Kidney (tissue), 13 donors: ENCODE measurements at regions not wholly inside any gene's neighbourhood (a gene's known extent, or its start where the extent isn't known, plus 50 kb on each side); places are given as distances from the start of the nearest gene placed in this dataset.

Experiments used
- DNase-seq, 5 donors: peaks; one replicate each; pipeline ENCODE4 v3.0.0-alpha.2; 2013 to 2020
- FAIRE-seq: peaks from 2 replicates; lab custom pipeline; 2012; peaks lifted over from hg19 to GRCh38; lab: Jason Lieb, UNC
- H3K27ac ChIP-seq, 2 donors: one replicate each; pipeline ENCODE4 v1.7.0; 2013; ENCODE audit warnings: low read depth in 2 of 2, low read length in 2 of 2, inconsistent platforms in 1 of 2
- H3K27me3 ChIP-seq: one replicate; pipeline ENCODE4 v1.7.1; 2013; ENCODE audit warnings: low read length, inconsistent platforms; ENCODE audit not compliant: control insufficient read depth, insufficient read depth
- H3K36me3 ChIP-seq, 3 donors: one replicate each; pipeline versions ENCODE4 v1.7.0 to v1.7.1; 2013; ENCODE audit warnings: low read length in 3 of 3, control low read depth in 1 of 3, inconsistent platforms in 1 of 3; ENCODE audit not compliant: insufficient read depth in 3 of 3, control insufficient read depth in 2 of 3
- H3K4me1 ChIP-seq, 3 donors: one replicate each; pipeline versions ENCODE4 v1.7.0 to v1.7.1; 2013; ENCODE audit warnings: low read length in 3 of 3, inconsistent platforms in 1 of 3, low read depth in 1 of 3; ENCODE audit not compliant: control insufficient read depth in 2 of 3, insufficient read depth in 2 of 3
- H3K4me3 ChIP-seq, 3 donors: one replicate each; pipeline versions ENCODE4 v1.7.0 to v1.8.1; 2013; ENCODE audit warnings: low read length in 3 of 3, control low read depth in 1 of 3, inconsistent platforms in 1 of 3
- H3K9ac ChIP-seq, 3 donors: one replicate each; pipeline versions ENCODE4 v1.7.0 to v1.7.1; 2013; ENCODE audit warnings: low read length in 3 of 3, control low read depth in 1 of 3, inconsistent platforms in 1 of 3
- H3K9me3 ChIP-seq, 3 donors: one replicate each; pipeline versions ENCODE4 v1.7.0 to v1.7.1; 2013; ENCODE audit warnings: low read length in 3 of 3, control low read depth in 1 of 3, inconsistent platforms in 1 of 3; ENCODE audit not compliant: control insufficient read depth in 2 of 3, insufficient read depth in 1 of 3
- intact Hi-C: fragments of 100-400 bp; cut with DNase I; formaldehyde crosslinking; loops from one replicate; pipeline ENCODE4 v1.11.1; 2022
- TF ChIP-seq, protein P1 (sequence below): IDR thresholded peaks from 3 replicates; pipeline ENCODE4 v1.5.1; 2012; ENCODE audit warnings: mild to moderate bottlenecking, moderate library complexity, borderline replicate concordance; ENCODE audit not compliant: insufficient read depth; ENCODE audit errors: extremely low read depth
- donor health status: control.
- donor health status: control.
- donor health status: control.
- donor health status: control.
- donor health status: control.
- donor health status: DM: yes; HTN: yes; CAD: no.
- donor health status: Normal renal cell carcinoma (clear cell type).

DNA sequence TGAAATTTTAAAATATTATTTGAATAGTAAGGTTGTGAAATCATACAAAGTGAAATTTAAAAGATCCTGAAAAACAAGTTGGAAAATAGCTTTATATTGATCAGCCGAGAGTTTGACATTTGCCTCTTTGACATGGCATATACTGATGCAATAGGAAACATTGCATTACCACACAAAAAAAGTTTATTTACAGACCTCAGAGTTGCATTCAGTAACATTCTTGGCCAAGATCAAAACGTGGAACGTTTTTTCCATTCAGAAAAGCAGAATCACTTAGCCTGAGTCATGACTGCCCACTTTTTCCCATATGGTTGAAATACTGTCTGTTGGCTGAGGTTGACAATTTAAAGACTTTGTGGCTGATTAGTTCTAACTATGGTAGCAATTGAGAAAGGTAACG, 55.1 kb upstream of the BACH2 start:
- no peak for FAIRE-seq
- H3K36me3 ChIP-seq = no peaks in the 10 kb centered on the region
- H3K4me3 ChIP-seq = no peak overlapping the region
- intact Hi-C loops = no loop called here
- no peaks in the 10 kb centered on the region for H3K27me3 ChIP-seq
- no peak overlapping the region for H3K9ac ChIP-seq
- no peak for DNase-seq
- no peaks in the 10 kb centered on the region for H3K4me1 ChIP-seq
- H3K27ac ChIP-seq = no peak overlapping the region
- TF ChIP-seq, protein P1, sequence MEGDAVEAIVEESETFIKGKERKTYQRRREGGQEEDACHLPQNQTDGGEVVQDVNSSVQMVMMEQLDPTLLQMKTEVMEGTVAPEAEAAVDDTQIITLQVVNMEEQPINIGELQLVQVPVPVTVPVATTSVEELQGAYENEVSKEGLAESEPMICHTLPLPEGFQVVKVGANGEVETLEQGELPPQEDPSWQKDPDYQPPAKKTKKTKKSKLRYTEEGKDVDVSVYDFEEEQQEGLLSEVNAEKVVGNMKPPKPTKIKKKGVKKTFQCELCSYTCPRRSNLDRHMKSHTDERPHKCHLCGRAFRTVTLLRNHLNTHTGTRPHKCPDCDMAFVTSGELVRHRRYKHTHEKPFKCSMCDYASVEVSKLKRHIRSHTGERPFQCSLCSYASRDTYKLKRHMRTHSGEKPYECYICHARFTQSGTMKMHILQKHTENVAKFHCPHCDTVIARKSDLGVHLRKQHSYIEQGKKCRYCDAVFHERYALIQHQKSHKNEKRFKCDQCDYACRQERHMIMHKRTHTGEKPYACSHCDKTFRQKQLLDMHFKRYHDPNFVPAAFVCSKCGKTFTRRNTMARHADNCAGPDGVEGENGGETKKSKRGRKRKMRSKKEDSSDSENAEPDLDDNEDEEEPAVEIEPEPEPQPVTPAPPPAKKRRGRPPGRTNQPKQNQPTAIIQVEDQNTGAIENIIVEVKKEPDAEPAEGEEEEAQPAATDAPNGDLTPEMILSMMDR = no peak
- no peaks in the 10 kb centered on the region for H3K9me3 ChIP-seq

DNA sequence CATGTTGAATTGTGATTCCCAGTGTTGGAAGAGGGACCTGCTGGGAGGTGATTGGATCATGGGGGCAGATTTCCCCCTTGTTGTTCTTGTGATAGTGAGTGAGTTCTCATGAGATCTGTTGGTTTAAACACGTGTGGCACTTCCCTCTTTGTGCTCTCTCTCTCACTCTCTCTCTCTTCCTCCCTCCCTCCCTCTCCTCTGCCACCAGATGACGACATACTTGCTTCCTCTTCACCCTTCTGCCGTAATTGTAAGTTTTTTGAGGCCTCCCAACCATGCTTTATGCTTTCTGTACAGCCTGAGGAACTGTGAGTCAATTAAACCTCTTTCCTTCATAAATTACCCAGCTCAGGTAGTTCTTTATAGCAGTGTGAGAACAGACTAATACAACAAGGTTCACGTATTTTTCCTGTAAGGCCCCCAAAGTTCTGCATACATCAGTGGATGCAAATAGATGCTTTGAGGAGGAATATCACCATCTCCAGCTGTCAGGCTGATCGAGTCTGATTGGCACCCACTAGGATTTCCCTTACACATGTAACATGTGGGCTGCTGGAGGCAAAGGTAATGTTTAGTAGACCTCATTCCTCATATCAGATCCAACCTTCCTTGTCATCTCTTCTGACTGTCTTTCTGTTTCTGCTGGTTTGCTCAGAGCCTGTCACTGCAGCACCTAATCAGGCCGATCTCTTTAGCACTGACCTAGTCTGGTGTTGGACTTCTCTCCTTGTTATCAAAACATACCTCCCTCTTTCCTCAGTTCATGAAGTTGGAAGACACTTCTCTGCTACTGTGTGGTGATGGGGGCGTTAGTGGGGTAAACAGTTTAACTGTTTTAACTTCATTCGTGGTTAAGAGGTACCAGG, 54.3 kb upstream of the BACH2 start:
- FAIRE-seq = no peak

DNA sequence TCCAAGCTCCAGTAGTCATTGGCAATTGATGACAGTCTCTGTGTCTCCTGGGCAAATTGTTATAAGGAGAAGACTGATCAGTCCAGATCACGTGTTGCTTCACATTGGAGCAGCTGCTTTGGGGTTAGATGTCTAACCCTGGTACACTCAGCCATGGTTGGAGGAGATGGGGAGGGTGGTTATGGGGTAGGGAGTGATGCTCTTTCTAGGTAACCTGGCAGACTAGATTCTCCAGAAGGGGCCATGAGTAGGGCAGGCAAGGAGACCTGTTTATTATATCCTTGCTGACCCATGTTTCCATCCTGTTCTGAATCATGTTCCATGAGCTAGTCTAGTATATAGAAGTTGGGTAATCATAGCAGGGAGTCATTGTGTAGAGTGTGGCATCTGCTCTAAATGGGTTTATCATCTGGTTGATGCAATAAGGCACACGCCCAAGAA, 50.8 kb upstream of the BACH2 start:
- H3K4me3 ChIP-seq = no peak overlapping the region
- H3K27me3 ChIP-seq = no peaks in the 10 kb centered on the region
- no peaks in the 10 kb centered on the region for H3K4me1 ChIP-seq
- no peaks in the 10 kb centered on the region for H3K36me3 ChIP-seq
- no peak overlapping the region for H3K27ac ChIP-seq
- FAIRE-seq = no peak
- no peak for DNase-seq
- H3K9ac ChIP-seq = no peak overlapping the region
- TF ChIP-seq, protein P1 = no peak
- no peaks in the 10 kb centered on the region for H3K9me3 ChIP-seq
- intact Hi-C loops = no loop called here

More for the DNA sequence above, 54.3 kb upstream of the BACH2 start:
- no peaks in the 10 kb centered on the region for H3K9me3 ChIP-seq
- no peak overlapping the region for H3K27ac ChIP-seq
- intact Hi-C loops = no loop called here
- no peaks in the 10 kb centered on the region for H3K36me3 ChIP-seq
- no peaks in the 10 kb centered on the region for H3K27me3 ChIP-seq
- H3K9ac ChIP-seq = no peak overlapping the region
- H3K4me1 ChIP-seq = no peaks in the 10 kb centered on the region
- no peak overlapping the region for H3K4me3 ChIP-seq
- DNase-seq = no peak
- TF ChIP-seq, protein P1 = no peak
